Midbrain (tissue), 1 donor: ENCODE measurements at regions not wholly inside any gene's neighbourhood (a gene's known extent, or its start where the extent isn't known, plus 50 kb on each side); places are given as distances from the start of the nearest gene placed in this dataset.

Experiments
- DNase-seq: peaks from one replicate; lab custom pipeline; 2025; lab: John Stamatoyannopoulos, UW

DNA sequence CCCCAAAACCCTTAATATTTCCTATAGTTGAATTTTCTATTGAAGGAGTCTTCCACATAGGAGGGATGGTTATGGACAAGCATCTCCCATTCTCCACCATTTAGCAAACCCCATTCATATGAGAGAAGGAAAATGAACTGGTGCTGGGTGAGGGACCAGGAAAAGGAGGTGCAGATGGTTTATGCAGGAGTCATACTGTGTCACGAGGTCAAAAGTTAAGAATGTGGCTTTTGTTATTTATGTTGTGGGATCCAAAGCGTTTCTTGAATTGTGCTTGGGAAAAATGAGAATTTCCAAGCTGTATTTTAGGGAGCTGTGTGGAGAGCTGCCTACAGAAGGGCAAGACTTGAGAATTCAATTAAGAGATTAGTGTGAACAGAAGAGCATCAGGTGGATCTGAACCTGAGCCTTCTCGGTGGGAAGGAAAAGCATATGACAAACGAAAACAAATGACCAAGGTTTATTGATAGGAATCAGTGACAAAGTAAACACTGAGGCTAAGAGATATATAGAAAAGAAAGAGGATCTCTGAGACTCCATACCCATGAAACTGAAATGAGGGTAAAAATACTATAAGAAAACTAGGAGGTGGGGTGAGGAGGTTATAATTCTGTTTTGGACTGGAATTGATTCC, 473.3 kb upstream of the NR2F2 start:
- DNase-seq, result no peak

DNA sequence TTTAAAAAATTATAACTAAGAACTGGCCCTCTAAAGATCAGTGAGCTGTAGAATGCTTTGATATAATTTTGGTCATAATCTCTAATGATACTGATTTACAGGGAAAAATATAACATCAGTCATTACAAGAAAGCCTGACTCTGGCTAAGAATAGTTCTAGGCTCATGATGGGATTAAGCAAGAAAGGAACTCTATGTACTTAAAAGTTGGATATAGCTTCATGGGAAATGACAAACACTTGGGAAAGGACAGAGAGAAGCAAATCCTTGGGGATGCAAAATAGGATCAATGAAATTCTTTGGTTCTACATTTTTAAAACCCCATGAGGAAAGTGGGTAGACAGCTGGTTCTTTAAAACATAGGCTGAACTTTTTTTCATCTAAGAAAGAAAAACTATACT, 472.7 kb upstream of the NR2F2 start:
- no peak for DNase-seq

DNA sequence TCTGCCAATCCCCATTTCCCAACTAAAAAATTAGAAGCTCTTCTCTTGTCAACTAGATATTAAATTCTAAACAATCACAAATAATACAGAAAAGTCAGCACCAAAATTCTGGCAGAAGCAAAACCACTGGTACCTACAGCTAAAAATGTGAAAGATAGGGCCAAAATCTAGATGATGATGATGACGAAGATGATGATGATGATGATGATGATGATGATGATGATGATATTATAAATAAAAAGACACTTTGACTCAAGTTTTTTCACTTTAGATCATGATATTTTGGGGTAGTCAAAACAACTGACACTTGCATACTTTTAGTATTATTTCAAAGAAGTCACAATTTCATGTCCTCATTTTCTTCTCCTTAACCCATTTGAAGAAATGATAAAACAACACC, 470.1 kb upstream of the NR2F2 start:
- DNase-seq, result no peak

DNA sequence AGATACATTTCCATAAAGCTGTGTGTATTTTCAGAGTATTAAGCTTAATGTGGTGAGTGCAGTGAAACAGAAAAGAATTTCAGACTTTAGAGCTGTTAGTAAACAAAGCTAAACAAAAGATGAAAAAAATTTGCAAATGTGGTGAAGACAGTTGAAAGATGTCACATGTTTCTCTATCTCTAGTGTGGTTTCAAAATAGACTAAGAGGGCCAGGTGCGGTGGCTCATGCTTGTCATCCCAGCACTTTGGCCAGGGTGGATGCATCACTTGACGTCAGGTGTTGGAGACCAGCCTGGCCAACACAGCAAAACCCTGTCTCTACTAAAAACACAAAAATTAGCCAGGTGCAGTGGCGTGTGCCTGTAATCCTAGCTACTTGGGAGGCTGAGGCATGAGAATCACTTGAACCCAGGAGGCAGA, 466.0 kb upstream of the NR2F2 start:
- no peak for DNase-seq

DNA sequence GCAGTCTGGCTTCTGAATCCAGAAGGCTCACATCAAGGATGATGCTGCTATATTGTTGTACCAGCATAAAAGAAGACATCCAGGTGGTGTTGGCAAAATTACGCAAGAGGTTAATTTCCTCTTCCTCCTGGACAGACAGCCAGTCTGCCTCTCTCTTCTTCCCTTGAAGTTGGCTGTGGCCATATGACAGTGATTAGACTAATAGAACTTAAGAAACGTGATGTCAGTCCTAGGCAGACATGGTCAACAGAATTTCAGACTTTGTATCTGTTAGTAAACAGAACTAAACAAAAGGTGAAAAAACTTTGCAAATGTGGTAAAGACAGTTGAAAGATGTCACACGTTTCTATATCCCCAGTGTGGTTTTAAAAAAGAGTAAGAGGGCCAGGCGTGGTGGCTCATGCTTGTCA, 465.2 kb upstream of the NR2F2 start:
- no peak for DNase-seq

DNA sequence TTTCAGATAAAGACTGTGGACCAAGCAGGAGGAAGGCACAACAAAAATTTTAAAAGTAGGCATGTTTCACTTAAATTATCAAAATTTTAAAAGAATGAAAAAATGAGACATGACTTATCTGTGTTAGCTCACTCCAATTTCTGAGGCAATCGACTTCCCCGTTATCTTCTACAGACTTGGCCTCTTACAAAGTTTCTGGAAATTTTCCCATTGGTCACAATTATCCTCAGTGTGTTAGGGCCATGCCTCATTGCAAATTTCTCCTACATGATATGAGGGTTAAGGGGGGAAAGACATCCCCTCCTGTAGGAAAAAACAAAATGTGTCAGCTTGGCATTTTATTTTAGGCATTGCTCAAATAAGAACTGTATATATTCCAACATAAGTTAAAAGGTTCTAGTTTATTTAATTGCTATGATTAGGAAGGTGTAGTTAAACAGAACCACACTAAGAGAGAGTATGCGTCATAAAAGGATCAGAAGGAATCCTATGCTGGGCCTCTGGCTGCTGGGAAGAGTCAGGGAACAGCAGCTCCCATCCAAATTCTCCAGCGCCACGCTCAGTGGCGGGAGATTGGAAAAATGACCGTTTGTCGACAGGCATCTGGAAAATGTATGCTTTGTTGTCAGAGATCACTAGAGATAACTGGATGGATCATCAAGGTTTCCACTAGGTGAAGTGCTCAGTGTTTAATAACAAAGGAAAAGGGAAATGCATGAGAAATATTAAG, 463.6 kb upstream of the NR2F2 start:
- no peak for DNase-seq

DNA sequence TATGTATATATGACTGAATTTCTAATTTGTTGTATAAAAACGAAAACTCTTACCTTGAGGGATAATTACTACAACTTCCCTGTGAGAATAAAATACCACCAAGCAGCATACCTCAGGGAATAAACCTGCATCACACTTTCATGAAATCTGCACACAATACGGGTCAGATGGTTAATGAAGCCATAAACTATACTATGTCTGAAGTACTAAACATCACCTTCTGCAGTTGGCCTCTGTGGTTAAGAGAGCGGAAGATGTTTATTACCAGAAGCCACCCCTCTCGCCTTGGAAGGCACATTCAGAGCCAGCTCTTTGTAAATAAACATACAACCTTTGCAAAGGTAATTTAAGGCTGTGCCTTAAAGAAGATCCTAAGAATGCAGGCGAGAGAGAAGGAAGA, 462.1 kb upstream of the NR2F2 start:
- no peak for DNase-seq

DNA sequence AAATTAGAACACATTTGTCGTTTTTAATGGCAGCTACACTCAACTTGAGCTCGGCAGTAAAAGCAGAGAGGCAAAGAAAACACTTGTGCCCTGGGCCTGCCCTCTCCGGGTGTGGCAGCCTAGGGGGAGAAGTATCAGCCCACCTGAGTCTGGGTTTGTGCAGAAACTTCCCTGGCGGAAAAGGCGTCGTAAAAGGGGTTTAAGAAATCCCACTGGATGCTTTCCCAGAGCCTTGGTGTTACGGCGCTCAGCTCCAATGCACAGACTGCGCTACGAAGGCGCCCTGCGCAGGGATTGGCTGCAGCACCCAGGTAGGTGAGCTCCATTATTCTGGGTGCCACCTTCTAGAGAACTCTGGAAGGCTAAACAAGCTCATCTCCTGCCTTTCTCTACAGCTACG, 461.5 kb upstream of the NR2F2 start:
- no peak for DNase-seq

DNA sequence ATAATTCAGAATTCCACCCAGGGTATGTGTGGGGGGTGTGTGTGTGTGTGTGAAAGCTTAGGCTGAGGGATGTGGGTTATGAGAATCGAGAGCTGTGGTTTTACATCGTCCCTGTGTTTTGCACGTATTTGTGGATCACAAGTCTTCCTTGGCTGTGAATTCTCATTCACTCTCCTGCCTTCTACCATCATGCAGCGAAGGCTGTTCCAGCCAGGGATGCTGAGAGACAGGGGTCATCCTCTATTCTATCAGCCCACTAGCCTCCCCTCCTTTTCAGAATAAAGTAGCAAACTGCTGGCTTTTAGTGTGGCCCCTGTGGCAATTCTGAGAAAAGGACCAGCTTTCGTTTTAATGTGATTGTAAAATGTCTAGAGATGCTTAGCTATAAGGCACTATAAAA, 460.6 kb upstream of the NR2F2 start:
- no peak for DNase-seq

DNA sequence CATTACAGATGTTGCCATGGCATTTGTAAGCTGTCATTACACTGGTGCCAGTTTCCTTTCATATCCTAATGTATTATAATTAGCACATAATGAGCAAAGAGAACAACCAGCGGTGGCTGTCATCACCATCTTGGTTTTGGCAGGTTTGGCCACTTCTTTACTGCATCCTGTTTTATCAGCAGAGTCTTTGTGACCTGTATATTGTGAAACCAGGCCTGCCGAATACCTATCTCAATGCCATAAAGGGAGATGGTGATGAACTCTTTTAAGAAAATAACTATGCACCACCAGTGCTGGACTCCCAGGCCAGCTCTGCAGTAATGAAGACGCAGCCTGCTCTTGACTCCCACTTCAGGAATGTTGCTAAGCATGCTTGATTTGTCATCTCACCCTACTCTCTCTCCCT, 458.1 kb upstream of the NR2F2 start:
- DNase-seq, result no peak

DNA sequence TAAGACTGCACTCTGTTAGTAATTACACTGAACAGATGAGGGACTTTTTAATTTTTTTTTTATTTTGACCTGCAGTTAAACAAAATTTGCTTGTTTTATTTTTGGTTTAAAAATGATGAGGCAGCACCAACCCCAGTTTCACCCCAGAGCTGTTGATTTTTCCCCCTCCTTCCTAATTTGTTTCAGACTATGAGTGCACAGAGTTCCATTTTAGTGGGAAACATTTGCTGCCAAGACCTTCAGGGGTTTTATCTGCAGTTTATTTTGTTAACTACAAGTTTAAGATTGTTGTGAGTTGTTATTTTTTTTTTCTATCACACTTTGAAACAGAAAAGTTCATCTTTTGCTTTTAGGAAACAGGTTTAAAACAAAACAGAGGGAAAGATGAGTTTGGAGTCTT, 455.9 kb upstream of the NR2F2 start:
- DNase-seq, result no peak

DNA sequence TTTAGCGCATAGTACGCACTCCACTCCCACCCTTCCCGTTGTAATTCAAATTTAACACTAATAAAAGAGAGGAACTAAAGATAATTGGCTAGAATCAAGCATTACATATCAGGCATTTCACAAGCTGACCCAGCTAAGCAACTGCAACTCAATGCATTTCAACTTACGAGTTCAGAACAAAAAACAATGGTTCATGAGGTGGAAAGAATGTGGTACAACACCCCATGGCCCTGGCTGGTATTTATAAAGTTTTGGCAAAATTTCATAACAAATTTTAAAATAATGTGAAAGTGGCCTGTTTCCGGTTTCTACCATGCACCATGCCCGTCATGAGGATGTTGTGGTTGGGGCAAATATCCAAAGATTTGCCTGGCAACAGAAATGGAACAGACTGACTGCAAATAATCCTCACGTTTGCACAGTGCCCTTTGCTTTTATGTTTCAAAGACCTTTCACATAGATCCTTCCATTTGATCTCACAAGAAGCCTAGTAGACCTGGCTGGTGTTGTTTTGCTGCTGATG, 455.3 kb upstream of the NR2F2 start:
- DNase-seq, result no peak

DNA sequence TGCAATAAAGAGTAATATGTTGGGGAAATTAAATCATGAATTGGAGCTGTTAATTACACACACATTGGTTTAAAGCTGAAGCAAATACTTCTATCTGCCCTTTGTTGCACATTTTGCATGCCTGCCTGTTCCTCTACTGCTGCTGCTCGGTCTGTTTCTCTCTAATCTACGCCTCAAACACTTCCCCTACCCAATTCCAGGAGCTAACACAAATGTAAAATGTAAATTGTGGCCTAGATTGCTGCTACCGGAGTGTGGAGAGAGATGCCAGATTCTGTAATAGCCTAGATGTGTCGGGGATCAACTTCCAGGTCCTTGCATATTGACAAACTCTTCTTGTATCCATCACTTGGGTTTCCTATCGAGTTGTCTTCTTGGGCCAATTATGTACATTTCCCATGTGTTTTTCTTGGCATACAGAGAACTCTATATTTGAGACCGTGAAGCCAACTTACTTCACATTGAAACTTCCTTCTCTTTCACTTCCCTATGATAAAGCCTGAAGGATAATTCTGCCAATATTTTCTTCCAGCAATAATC, 450.4 kb upstream of the NR2F2 start:
- DNase-seq, result no peak

DNA sequence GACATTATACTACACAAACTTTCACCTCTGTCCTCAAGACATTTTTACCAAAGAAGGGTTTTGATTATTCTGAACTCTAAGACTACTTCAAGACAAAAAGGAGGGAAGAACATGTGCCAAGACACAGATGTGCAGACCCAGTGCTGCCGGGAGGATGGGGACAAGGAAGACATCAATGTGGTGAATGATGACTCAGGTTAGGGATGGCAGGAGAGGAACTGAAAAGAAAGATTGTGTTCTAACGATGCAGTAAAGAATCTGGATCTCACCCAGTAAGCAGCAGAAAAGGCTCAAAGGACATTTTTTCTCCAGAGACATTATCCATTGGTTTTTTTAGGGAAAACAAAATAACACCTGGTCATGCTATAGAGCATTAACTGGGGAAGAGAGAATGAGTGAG, 449.9 kb upstream of the NR2F2 start:
- DNase-seq, result no peak

DNA sequence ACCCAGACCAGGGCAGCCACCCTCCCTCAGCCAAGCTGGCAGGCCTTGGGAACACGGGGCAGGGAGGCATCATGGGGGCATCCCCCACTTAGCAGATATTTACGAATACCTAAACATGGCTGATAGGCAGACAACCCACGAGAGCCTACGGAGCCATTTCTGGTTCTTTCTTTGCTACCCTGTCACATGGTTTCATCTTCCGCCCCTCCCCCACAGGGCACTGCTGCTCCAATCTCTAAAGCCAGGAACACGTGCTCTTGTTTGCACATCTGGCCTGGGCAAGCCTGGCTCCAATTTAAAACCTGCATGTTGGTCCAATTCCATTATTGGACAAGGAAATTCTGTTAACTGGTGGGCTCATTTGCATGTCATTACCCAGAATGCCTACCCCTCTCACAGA, 447.4 kb upstream of the NR2F2 start:
- no peak for DNase-seq

DNA sequence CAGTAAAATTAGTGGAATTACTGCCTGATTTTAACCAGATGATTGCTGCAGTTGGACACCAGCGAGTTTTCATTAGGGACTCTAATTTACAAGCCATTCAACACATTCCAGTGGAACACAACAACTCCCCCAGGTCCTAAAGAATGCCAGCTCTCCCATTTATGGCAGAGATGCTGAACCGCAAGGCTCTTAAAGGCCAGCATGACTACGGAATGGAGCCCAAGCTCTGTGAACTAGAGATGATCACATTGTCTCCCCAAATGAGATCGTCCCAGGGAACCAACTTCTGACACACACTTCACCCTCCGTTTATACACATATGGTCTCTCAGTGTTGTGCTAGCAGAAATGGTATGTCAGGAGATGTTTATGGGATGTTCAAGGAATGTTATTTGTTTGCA, 446.2 kb upstream of the NR2F2 start:
- no peak for DNase-seq

DNA sequence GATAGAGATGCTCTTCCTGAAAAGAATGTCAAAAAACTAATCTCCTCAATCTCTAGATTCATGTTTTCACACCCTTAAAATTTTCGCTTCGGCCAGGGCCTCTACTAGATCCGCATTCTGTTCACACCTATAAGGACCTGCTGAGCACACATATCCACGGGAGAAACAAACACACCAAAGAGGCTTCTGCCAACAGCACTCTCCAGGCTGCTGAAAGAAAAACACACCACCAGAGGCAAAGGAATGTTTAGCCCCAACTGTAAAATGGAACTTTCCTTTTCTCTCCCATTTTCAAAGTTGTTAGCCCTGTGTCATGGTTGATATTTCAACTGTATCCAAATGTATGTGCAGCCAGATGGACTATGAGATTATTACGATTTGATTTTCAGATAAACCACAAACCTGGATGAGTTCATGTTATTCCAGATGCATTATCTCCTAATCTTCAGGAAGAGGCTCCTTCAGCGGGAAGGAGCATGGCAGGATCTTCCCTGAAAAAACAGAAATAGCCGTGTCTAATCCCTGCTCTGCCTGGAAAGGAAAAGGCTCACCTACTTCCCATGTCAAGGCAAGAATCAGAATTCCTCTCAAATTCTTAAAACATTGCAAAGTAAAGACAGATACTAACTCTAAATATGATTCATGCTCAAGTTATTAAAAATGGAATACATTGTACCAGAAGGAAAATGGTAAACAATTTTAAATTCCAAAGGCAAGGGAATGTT, 442.7 kb upstream of the NR2F2 start:
- DNase-seq, result no peak

DNA sequence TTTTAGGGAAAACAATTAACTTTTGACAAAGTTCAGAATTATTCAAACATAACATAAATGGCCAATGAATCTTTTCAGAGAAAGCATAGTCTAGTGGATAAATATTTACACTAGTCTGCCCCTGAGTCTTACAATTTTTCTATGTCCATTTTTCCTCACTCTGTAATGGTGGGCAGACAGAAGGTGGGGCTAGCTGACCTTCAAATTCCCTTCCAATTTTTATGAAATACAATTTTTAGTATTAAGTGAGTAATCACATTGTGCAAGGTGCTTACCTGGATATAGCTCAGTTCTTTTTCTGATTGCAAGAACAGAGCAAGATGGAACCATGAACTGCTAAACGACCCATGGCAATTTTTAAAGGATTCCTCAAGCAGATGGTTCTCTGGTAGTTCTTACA, 441.7 kb upstream of the NR2F2 start:
- DNase-seq, result no peak

DNA sequence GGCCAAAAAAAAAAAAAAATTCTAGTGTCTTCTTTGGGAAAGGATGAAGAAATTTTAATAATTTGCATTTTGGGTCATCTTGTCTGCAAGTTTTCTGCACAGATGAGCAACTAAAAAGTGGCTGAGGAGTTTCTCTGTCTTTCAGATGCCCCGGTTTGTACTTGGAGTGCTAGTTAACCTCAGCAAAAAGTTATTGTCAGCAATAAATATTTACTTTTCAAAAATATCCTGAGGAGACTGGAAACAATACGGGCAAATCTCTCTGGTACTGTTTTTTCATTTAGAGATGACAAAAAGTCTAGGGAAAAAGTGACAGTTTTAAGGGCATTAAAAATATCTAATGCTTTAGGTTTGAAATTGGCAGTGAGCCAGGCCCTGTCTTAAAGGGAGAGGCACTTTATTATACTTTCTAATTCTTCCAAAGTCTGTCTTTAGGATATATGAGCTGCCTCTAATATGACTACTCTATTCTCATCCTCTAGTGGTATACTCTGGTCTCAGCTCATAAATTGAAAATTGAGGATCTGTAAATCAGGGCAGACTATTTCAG, 436.0 kb upstream of the NR2F2 start:
- no peak for DNase-seq

DNA sequence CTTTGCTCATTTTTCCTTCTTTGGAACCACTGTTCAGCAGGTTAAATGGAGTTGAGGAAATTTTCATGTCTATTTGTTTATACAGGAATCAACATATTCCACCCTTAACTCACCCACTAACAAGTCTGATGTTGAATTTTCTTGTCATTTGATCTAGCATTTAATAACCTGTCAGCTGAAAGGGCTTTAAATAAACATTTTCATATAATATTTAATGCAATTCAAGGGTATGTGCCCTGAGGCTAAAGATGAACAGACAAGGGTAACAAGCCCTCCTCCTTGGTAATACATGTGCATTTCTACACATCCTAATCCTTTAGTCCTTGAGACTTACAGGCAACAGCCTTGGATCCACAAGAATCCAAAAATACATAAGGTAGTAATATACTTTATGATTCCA, 435.0 kb upstream of the NR2F2 start:
- no peak for DNase-seq

DNA sequence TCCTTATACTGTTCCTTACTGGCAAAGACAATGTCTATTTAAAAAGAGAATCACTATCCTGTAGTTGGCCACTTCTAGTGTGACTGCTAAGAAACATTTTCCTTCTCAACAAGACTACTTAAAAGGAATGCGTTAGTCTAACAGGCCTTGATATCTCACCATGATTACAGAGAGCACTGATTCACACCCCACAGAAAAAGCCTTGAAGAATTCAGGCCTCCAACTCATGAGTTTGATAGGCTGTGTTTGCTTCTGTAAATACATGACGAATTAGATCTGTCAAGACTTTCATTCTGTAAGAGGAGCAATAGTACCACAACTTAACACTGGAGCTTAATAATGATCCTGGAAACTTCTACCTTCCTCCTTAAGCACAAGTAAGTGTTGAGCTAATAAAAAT, 432.8 kb upstream of the NR2F2 start:
- DNase-seq, result no peak

DNA sequence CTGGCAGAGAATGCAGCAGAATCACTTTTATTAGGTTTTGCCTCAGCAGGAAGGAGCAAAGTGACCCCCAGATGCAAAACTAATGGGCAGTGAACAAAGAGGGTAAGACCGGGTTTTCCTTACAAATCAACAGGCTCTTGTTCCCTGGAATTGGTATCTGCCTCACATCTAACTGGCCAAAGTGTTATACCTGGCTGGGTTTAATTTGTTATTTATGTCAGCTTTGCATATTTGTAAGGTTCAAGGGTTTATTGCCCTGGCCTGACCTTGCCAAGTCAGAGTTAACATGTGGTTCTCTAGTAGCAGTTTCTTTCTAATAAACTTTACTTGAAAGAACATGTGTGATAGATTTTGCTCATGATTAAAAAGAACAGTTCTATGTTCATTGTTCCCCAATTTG, 431.7 kb upstream of the NR2F2 start:
- DNase-seq, result no peak

DNA sequence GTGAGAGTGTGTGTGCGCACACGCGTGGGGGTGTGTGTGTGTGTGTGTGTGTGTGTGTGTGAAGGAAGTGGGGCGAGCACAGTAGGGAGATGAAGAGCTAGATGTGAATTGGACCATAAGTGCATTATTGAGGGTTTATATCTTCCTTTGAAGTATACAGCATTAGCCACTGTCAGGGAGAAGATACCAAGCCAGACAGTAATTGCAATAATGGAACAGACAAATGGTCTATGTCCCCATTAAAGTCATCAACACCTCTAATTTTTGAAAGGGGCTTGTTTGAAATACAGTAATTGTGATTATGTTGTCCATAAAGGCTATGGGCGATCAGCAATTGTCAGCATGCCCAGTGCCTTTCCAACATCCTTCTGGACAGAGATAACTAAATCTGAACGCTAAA, 429.2 kb upstream of the NR2F2 start:
- DNase-seq, result no peak
